GM23338 (cell line): ENCODE measurements at regions not wholly inside any gene's neighbourhood (a gene's known extent, or its start where the extent isn't known, plus 50 kb on each side); places are given as distances from the start of the nearest gene placed in this dataset.

Experiments used
- CREB1 ChIP-seq: fragments of 250-450 bp; sonication (Bioruptor Pico); IDR thresholded peaks from 2 replicates; pipeline ENCODE4 v1.5.0; 2020; ENCODE audit warnings: low read depth, mild to moderate bottlenecking, moderate library complexity
- CTCF ChIP-seq, 2 experiments: fragments of 200-600 bp in 1 of 2; sonication (generic) in 1 of 2; conservative IDR thresholded peaks; 2 replicates each; pipeline versions ENCODE4 v1.5.1 to v1.6.1; 2016 to 2017; ENCODE audit warnings: antibody characterized with exemption in 2 of 2, low read depth in 2 of 2, mild to moderate bottlenecking in 2 of 2, moderate library complexity in 1 of 2
- EZH2 ChIP-seq: fragments of 200-600 bp; sonication (generic); IDR thresholded peaks from one replicate; pipeline ENCODE4 v1.8.0; 2017; ENCODE audit warnings: antibody characterized with exemption, mild to moderate bottlenecking, low read depth; ENCODE audit not compliant: unreplicated experiment
- EZH2phosphoT487 ChIP-seq: fragments of 200-600 bp; sonication (generic); IDR thresholded peaks from one replicate; pipeline ENCODE4 v1.8.1; 2018; ENCODE audit warnings: antibody characterized with exemption; ENCODE audit not compliant: unreplicated experiment
- POLR2AphosphoS5 ChIP-seq: IDR thresholded peaks from 2 replicates; pipeline ENCODE4 v1.6.1; 2016; ENCODE audit warnings: antibody characterized with exemption, low read depth
- REST ChIP-seq: IDR thresholded peaks from one replicate; pipeline ENCODE4 v1.6.1; 2018; ENCODE audit warnings: antibody characterized with exemption; ENCODE audit not compliant: unreplicated experiment

GRCh38 chr9:82783045-82783444, 279.9 kb downstream of the RASEF start:
- TF ChIP-seq CTCF (conservative IDR thresholded peaks at IDR 0.05; ENCODE audit: low read depth in 2 of 2) = no peak
- TF ChIP-seq CREB1 = no peak
- TF ChIP-seq POLR2AphosphoS5 = no peak
- no peak for TF ChIP-seq EZH2phosphoT487
- TF ChIP-seq EZH2 = no peak
- no peak for TF ChIP-seq REST
